ENCODE measurements at regions not wholly inside any gene's neighbourhood (a gene's known extent, or its start where the extent isn't known, plus 50 kb on each side); places are given as distances from the start of the nearest gene placed in this dataset.

- DNase-seq, result no peak
- TF ChIP-seq CTCF (IDR thresholded peaks at IDR 0.05) (no peak), POLR2A (IDR thresholded peaks at IDR 0.05) (no peak), EP300 (IDR thresholded peaks at IDR 0.05; ENCODE audit: low read depth) (no peak), POLR2AphosphoS5 (IDR thresholded peaks at IDR 0.05) (no peak)
- Histone ChIP-seq H3K4me1 (no peaks in the 10 kb centered on the region), H3K9me3 (no peaks in the 10 kb centered on the region), H3K27me3 (no peaks in the 10 kb centered on the region), H3K36me3 (no peaks in the 10 kb centered on the region), H3K4me3 (no peak overlapping the region), H3K27ac (no peak overlapping the region)
- in situ Hi-C loops (cut with MboI; ENCODE audit: low pct_ligation_motif_present in 1 of 4, low pct_unique_long_range_greater_than_20kb in 1 of 4, low sequenced_read_pairs in 3 of 4) (no loop called here), intact Hi-C loops (cut with DNase I; ENCODE audit: low total_unique reads) (no loop called here)
- 42 to 68% methylated on average over 2 of the region's 2 CpGs for WGBS, 2 donors (ENCODE audit: low coverage in 1 of 2)
Observed at GRCh38 chr3:80097674-80098073, 329.9 kb upstream of the ROBO1 start.

GRCh38 chr3:80096909-80097308 lies 329.1 kb upstream of the ROBO1 start:
- Histone ChIP-seq H3K4me1 (no peaks in the 10 kb centered on the region), H3K36me3 (no peaks in the 10 kb centered on the region), H3K4me3 (no peak overlapping the region), H3K27ac (no peak overlapping the region), H3K27me3 (no peaks in the 10 kb centered on the region), H3K9me3 (no peaks in the 10 kb centered on the region)
- DNase-seq, result no peak
- TF ChIP-seq POLR2AphosphoS5 (IDR thresholded peaks at IDR 0.05) (no peak), CTCF (IDR thresholded peaks at IDR 0.05) (no peak), EP300 (IDR thresholded peaks at IDR 0.05; ENCODE audit: low read depth) (no peak), POLR2A (IDR thresholded peaks at IDR 0.05) (no peak)
- in situ Hi-C loops (cut with MboI; ENCODE audit: low pct_ligation_motif_present in 1 of 4, low pct_unique_long_range_greater_than_20kb in 1 of 4, low sequenced_read_pairs in 3 of 4), result no loop called here
- WGBS, 2 donors (ENCODE audit: low coverage in 1 of 2), result 75 to 88% methylated on average over 2 of the region's 2 CpGs
- intact Hi-C loops (cut with DNase I; ENCODE audit: low total_unique reads), result no loop called here

GRCh38 chr3:80094589-80094988 lies 326.8 kb upstream of the ROBO1 start:
- in situ Hi-C loops (cut with MboI; ENCODE audit: low pct_ligation_motif_present in 1 of 4, low pct_unique_long_range_greater_than_20kb in 1 of 4, low sequenced_read_pairs in 3 of 4) (no loop called here), intact Hi-C loops (cut with DNase I; ENCODE audit: low total_unique reads) (no loop called here)
- DNase-seq, result no peak
- no peaks in the 10 kb centered on the region for H3K4me1 ChIP-seq
- H3K9me3 ChIP-seq, result no peaks in the 10 kb centered on the region
- WGBS, 2 donors (ENCODE audit: low coverage in 1 of 2), result 75 to 78% methylated on average over 1 of the region's 1 CpG
- no peak overlapping the region for H3K27ac ChIP-seq
- TF ChIP-seq POLR2AphosphoS5 (IDR thresholded peaks at IDR 0.05) (no peak), CTCF (IDR thresholded peaks at IDR 0.05) (no peak), POLR2A (IDR thresholded peaks at IDR 0.05) (no peak), EP300 (IDR thresholded peaks at IDR 0.05; ENCODE audit: low read depth) (no peak)
- no peaks in the 10 kb centered on the region for H3K27me3 ChIP-seq
- H3K36me3 ChIP-seq, result no peaks in the 10 kb centered on the region
- no peak overlapping the region for H3K4me3 ChIP-seq

GRCh38 chr3:80087767-80088166 lies 320.0 kb upstream of the ROBO1 start:
- TF ChIP-seq EP300 (IDR thresholded peaks at IDR 0.05; ENCODE audit: low read depth) (no peak), POLR2A (IDR thresholded peaks at IDR 0.05) (no peak), POLR2AphosphoS5 (IDR thresholded peaks at IDR 0.05) (no peak), CTCF (IDR thresholded peaks at IDR 0.05) (no peak)
- no peak overlapping the region for H3K4me3 ChIP-seq
- 41 to 53% methylated on average over 1 of the region's 1 CpG for WGBS, 2 donors (ENCODE audit: low coverage in 1 of 2)

More at GRCh38 chr3:80087767-80088166, 320.0 kb upstream of the ROBO1 start:
- no peak overlapping the region for H3K27ac ChIP-seq
- H3K4me1 ChIP-seq, result no peaks in the 10 kb centered on the region
- in situ Hi-C loops (cut with MboI; ENCODE audit: low pct_ligation_motif_present in 1 of 4, low pct_unique_long_range_greater_than_20kb in 1 of 4, low sequenced_read_pairs in 3 of 4), result no loop called here
- intact Hi-C loops (cut with DNase I; ENCODE audit: low total_unique reads), result no loop called here
- H3K9me3 ChIP-seq, result no peaks in the 10 kb centered on the region
- DNase-seq, result no peak
- H3K36me3 ChIP-seq, result no peaks in the 10 kb centered on the region
- H3K27me3 ChIP-seq, result no peaks in the 10 kb centered on the region
